DND-41 (cell line): ENCODE measurements at regions not wholly inside any gene's neighbourhood (a gene's known extent, or its start where the extent isn't known, plus 50 kb on each side); places are given as distances from the start of the nearest gene placed in this dataset.
A peak's percentile ranks its signal among the peaks of the same experiment; 100 is the strongest.
"Not testable (repeated sequence)": the region's sequence is repeated elsewhere in the genome, so short reads cannot be mapped to it uniquely, and the experiment has no call there.

Source experiments
- EZH2 ChIP-seq: IDR thresholded peaks from 3 replicates; pipeline ENCODE4 v1.6.1; 2012; ENCODE audit warnings: borderline replicate concordance, low read depth, mild to moderate bottlenecking, moderate library complexity, low read length, inconsistent platforms; ENCODE audit not compliant: severe bottlenecking
- TF ChIP-seq, protein P1 (sequence below): IDR thresholded peaks from 2 replicates; pipeline ENCODE4 v1.5.1; 2012; ENCODE audit warnings: borderline replicate concordance, low read length, moderate library complexity, mild to moderate bottlenecking; ENCODE audit not compliant: poor library complexity, severe bottlenecking; ENCODE audit errors: extremely low read depth

DNA sequence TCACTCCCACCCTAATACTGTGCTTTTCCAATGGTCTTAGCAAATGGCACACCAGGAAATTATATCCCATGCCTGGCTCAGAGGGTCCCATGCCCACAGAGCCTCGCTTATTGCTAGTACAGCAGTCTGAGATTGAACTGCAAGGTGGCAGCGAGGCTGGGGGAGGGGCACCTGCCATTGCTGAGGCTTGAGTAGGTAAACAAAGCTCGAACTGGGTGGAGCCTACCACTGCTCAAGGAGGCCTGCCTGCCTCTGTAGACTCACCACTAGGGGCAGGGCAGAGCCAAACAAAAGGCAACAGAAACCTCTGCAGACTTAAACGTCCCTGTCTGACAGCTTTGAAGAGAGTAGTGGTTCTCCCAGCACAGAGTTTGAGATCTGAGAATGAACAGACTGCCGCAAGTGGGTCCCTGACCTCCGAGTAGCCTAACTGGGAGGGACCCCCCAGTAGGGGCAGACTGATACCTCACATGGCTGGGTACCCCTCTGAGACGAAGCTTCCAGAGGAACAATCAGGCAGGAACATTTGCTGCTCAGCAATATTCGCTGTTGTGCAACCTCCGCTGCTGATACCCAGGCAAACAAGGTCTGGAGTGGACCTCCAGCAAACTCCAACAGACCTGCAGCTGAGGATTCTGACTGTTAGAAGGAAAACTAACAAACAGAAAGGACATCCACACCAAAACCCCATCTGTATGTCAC is 150.7 kb upstream of the FOXA2 start:
- TF ChIP-seq, protein P1, sequence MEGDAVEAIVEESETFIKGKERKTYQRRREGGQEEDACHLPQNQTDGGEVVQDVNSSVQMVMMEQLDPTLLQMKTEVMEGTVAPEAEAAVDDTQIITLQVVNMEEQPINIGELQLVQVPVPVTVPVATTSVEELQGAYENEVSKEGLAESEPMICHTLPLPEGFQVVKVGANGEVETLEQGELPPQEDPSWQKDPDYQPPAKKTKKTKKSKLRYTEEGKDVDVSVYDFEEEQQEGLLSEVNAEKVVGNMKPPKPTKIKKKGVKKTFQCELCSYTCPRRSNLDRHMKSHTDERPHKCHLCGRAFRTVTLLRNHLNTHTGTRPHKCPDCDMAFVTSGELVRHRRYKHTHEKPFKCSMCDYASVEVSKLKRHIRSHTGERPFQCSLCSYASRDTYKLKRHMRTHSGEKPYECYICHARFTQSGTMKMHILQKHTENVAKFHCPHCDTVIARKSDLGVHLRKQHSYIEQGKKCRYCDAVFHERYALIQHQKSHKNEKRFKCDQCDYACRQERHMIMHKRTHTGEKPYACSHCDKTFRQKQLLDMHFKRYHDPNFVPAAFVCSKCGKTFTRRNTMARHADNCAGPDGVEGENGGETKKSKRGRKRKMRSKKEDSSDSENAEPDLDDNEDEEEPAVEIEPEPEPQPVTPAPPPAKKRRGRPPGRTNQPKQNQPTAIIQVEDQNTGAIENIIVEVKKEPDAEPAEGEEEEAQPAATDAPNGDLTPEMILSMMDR: peak; percentile 56
- TF ChIP-seq EZH2: not testable (repeated sequence)
